HG03432 (cell line): ENCODE measurements at regions not wholly inside any gene's neighbourhood (a gene's known extent, or its start where the extent isn't known, plus 50 kb on each side); places are given as distances from the start of the nearest gene placed in this dataset.

ENCODE experiments used
- ATAC-seq: cut with Tn5 transposase; IDR thresholded peaks from one replicate; pipeline ENCODE4 v1.9.1; 2021; ENCODE audit warnings: mild to moderate bottlenecking, moderate library complexity; ENCODE audit not compliant: unreplicated experiment

DNA sequence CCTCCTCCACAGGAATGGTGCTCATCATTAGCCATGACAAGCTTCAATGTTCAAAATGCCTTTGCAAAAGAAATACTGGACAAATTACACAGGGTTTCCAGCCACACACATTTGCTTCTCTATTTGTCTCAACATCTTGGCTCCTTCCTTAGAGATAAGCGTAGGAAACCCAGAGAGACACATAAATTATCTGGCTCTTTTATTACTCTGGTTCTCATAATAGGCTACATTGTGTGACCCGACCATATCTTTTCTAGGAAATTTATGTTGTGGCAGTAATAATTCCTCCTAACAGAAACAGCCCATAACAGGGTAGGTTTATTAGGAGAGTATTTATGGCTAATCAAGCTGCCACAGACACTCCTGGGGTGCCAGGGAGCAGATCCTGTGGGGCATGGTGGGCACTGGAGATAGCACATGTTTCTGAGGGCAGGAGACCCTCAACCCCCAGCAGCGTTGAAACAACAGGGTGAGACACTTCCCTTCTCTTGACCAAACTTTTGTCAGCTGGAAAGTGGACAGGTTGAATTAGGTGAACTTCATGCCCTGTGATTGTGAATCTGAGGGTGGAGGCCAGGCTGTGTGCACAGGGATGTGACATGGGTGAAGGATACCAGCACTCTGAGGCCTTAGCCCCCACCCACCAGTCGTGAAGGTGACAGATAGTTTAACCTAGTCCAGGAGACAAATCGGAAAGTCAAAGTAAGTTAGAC is 295.9 kb upstream of the ZNF32 start:
- no peak for ATAC-seq

- ATAC-seq, result no peak
Observed at GRCh38 chr10:43943818-43944360, 295.2 kb upstream of the ZNF32 start.

- no peak for ATAC-seq
Observed at GRCh38 chr10:43943119-43943817, 294.6 kb upstream of the ZNF32 start.

DNA sequence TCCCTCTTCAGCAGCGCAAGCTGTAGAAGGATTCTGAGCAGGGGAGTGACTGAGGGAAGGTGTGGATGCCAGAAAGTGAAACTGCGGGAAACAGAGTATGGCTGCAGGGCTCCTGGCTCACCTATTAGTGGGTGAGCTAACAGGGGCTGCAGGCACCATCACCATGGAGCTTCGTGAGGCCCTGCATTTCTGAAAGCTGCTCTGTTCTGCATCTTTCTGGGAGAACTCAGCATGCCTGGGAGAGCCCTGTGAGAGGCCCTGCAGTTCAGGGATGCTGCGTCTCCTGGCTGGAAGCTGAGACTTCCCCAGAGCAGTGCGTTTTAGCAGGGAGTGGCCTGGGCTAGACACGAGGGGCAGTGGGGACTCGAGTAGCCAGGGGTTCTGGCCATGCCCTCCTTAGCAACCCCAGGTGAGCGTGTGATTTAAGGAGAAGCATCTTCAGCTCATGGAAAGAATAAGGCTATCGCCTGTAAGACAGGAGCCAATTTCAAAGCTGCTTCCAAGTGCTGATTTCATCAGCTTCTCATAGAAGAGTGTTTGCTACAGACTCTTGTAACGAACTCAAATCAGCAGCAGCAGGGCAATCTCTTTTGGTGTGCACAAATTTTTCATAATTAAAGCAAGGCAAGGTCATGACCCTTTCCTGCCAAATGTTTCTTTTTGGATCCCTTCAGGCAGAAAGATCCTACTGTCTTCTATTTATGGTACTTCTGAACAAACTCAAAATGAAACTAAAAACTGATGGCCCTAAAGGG is 293.6 kb upstream of the ZNF32 start:
- no peak for ATAC-seq

GRCh38 chr10:43940898-43941837 is 292.5 kb upstream of the ZNF32 start:
- no peak for ATAC-seq

- ATAC-seq, result peak; percentile 56
Observed at GRCh38 chr10:43939939-43940820, 291.5 kb upstream of the ZNF32 start.

DNA sequence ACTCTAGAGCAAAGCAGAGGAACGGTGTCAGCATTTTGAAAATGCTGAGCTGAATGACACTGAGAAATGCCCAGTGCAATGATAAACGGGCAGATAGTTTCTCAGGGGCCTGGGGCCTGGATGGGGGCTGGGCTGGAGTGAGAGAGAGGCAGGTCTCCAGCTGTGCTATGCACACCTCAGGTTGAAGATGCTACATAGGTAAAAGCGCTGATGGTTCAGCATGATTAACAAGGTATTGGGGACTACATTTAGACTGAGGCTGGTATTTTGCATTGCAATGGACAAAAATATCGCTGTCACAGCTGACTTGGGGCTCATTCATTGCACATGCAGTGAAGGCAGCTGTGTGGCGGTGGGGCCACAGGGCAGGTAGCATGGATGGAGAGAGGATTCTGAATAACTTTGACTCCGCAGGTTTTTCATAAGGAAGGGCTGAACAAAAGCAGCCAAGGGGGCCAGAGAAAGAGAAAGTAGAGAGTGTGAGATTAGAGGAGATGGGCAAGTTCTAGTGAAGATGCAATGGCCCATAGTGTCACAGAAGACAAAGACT is 290.8 kb upstream of the ZNF32 start:
- ATAC-seq, result no peak

GRCh38 chr10:43938810-43939209 is 290.1 kb upstream of the ZNF32 start:
- no peak for ATAC-seq

DNA sequence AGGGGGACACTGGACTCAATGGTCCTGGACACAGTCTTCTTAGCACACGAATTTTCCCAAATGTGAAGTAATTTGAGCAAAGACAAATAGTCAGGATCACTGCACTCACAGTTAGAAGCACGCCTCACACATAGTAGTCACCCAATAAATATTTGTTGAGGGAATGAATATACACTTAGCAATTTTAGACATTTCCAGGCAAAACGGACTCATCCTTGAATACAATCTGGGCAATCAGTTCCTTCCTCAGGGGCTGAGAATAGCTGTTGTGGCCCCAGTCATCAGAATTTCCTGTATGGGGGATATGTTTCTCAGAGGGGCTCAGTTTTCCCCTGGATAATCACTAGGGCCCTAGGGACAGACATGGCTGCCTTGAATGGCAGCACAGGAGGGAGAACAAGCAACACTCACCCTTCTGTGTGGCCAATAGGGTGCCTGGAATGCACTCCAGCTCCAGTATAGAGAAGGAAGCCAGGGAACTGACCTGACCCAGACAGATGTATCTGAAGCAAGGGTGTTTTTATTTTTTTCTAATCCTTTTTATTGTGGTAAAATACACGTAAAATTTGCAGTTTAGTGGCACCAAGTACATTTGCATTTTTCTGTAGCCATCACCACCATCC is 282.7 kb upstream of the ZNF32 start:
- no peak for ATAC-seq

- no peak for ATAC-seq
Observed at GRCh38 chr10:43930777-43931176, 282.1 kb upstream of the ZNF32 start.

- no peak for ATAC-seq
Observed at GRCh38 chr10:43930243-43930642, 281.6 kb upstream of the ZNF32 start.

DNA sequence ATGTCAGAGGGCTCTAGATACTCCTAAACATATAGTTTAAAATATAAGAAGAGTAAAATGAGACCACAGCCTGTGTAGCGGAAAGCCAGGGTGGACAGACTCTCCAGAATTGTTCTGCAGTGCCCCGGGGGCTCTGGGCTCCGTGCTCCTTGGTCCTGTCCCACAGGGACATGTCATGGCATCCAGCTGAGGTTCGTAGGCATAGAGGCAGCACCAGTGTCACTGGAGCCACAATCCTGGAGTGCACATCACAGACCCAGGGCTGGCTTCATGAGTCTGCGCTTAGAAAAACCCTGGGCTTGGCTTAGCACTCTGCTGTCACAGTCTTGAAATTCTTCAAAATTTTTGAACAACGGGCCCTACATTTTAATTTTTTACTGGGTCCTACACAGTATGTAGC is 280.4 kb upstream of the ZNF32 start:
- ATAC-seq, result no peak

DNA sequence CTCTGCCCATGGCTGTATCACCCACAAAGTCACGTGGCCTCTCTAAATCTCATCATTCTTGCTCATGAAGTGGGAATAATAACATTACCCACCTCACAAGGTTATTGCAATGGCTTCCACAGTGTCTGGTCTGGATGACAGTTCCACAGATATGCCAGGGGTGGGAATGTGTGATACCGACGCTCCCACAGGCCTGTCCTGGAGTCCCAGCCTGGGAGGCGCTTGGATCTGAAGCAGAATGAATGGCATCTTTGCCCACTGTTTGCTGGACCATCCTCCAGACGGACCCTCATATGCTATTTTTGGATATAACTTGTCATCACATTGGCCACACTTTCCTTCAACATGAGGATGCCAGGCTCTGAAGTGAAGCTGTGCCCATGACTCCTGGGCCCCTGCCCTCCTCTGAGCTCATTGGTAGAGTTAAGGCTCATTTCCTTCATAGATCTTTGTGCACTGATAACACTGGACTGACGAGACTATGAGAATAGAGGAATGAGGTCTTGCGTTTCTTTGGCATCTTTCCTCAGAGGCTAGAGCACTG is 279.8 kb upstream of the ZNF32 start:
- no peak for ATAC-seq

DNA sequence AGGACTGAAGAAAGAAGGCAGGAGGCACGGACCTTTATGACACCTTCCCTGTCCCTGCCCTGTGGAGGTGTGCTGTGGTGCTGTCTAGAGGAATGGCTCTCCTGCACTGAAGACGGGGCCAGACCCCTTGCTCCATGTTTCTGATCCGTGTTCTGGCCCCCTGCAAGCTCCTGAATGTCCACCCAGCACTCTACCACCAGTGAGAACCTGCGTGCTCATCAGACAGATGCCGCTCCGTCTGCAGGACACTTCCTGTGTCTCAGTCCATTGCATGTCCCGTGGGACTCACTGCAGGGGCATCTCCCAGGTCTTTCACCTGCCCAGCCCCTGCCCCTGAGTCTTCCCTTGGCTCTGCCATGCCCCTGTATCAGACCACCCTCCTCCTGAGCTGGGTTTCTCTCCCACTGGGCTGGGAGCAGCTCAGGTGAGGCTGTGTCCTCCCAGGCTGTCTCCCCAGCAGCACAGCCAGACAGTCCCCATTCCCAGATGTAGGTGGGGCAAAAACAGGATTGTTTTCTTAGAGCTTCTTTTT is 278.3 kb upstream of the ZNF32 start:
- ATAC-seq, result no peak

GRCh38 chr10:43926371-43926770 is 277.7 kb upstream of the ZNF32 start:
- ATAC-seq, result no peak

GRCh38 chr10:43925793-43926192 is 277.1 kb upstream of the ZNF32 start:
- no peak for ATAC-seq

GRCh38 chr10:43923328-43923727 is 274.6 kb upstream of the ZNF32 start:
- no peak for ATAC-seq
